Natural killer cell (primary cell): ENCODE measurements at regions not wholly inside any gene's neighbourhood (a gene's known extent, or its start where the extent isn't known, plus 50 kb on each side); places are given as distances from the start of the nearest gene placed in this dataset.

ENCODE experiments used
- ATAC-seq, 3 donors: fragments of 150-1000 bp in 2 of 3; fragments of 200-7000 bp in 1 of 3; cut with Tn5 transposase; 1 replicate in 1 of 3; 2 replicates in 2 of 3; pipeline ENCODE4 v1.10.0; 2021; ENCODE audit warnings: mild to moderate bottlenecking in 2 of 3, moderate library complexity in 2 of 3
- DNase-seq, 2 donors: peaks; one replicate each; pipeline versions ENCODE4 v3.0.0 to v3.0.0-alpha.2; 2013 to 2021; ENCODE audit warnings: mixed read lengths in 1 of 2
- H3K27ac ChIP-seq: one replicate; pipeline ENCODE4 v1.5.1; 2013; ENCODE audit warnings: mild to moderate bottlenecking, low read length
- H3K27me3 ChIP-seq: one replicate; pipeline ENCODE4 v1.6.1; 2013; ENCODE audit warnings: low read length; ENCODE audit not compliant: control insufficient read depth, insufficient read depth
- H3K36me3 ChIP-seq: one replicate; pipeline ENCODE4 v1.6.1; 2013; ENCODE audit warnings: low read length; ENCODE audit not compliant: control insufficient read depth, insufficient read depth
- H3K4me1 ChIP-seq: one replicate; pipeline ENCODE4 v1.6.1; 2013; ENCODE audit warnings: low read length; ENCODE audit not compliant: control insufficient read depth, insufficient read depth
- H3K4me3 ChIP-seq: one replicate; pipeline ENCODE4 v1.5.1; 2013; ENCODE audit warnings: low read length
- H3K9me3 ChIP-seq: one replicate; pipeline ENCODE4 v1.6.1; 2013; ENCODE audit warnings: low read length; ENCODE audit not compliant: control insufficient read depth, insufficient read depth
- H3K27ac Mint-ChIP-seq, 2 donors: one replicate each; pipeline ENCODE4 v1.8.0; 2022; ENCODE audit warnings: mild to moderate bottlenecking in 2 of 2, mixed read lengths in 2 of 2, moderate library complexity in 1 of 2
- H3K27me3 Mint-ChIP-seq, 2 donors: one replicate each; pipeline ENCODE4 v1.8.0; 2022; ENCODE audit warnings: low read depth in 2 of 2, mixed read lengths in 2 of 2
- H3K36me3 Mint-ChIP-seq: one replicate; pipeline ENCODE4 v1.8.0; 2022; ENCODE audit warnings: mixed read lengths
- H3K4me1 Mint-ChIP-seq, 2 donors: one replicate each; pipeline ENCODE4 v1.8.0; 2022; ENCODE audit warnings: mixed read lengths in 2 of 2
- H3K4me3 Mint-ChIP-seq: one replicate; pipeline ENCODE4 v1.8.0; 2022; ENCODE audit warnings: mild to moderate bottlenecking, moderate library complexity, mixed read lengths
- H3K9me3 Mint-ChIP-seq, 2 donors: one replicate each; pipeline ENCODE4 v1.8.0; 2022; ENCODE audit warnings: mixed read lengths in 2 of 2
- WGBS: methylation state at CpG from one replicate; pipeline ENCODE4 v1.1.7; 2013; ENCODE audit warnings: missing lambda C conversion rate; ENCODE audit not compliant: insufficient coverage; 5-methylcytosine and 5-hydroxymethylcytosine counted together
- intact Hi-C: fragments of 100-400 bp; cut with micrococcal nuclease; formaldehyde crosslinking; loops from one replicate; pipeline ENCODE4 v1.14.2; 2022
- TF ChIP-seq, protein P1 (sequence below): fragments of 200-600 bp; IDR thresholded peaks from one replicate; pipeline ENCODE4 v1.8.0; 2022; ENCODE audit warnings: antibody characterized with exemption

DNA sequence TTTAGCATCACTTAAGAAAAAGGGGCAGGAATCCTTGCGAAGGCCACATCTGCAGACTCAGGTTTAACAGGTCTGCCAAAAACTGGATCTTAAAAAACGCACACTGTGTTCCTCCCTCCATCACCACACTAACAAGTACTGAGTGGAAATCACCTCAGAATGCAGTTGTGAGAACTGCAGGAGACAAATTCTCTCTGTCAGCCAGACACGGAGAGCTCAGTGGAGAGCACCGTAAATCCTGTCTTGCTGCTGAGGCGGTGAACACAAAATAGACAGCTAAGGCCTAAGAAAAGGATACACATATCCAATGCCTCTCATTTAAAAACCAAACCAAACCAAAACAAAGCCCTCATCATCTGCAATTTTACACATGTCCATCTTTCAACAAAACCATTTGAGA lies 1287.6 kb downstream of the EFNB2 start:
- Histone ChIP-seq H3K9me3 (no peaks in the 10 kb centered on the region), H3K27me3 (no peaks in the 10 kb centered on the region), H3K4me3 (no peak overlapping the region), H3K4me1 (no peaks in the 10 kb centered on the region), H3K27ac (no peak overlapping the region), H3K36me3 (no peaks in the 10 kb centered on the region)
- no peak overlapping the region for H3K4me3 Mint-ChIP-seq
- ATAC-seq (no peak), DNase-seq (no peak)
- intact Hi-C loops, result no loop called here
- TF ChIP-seq, protein P1, sequence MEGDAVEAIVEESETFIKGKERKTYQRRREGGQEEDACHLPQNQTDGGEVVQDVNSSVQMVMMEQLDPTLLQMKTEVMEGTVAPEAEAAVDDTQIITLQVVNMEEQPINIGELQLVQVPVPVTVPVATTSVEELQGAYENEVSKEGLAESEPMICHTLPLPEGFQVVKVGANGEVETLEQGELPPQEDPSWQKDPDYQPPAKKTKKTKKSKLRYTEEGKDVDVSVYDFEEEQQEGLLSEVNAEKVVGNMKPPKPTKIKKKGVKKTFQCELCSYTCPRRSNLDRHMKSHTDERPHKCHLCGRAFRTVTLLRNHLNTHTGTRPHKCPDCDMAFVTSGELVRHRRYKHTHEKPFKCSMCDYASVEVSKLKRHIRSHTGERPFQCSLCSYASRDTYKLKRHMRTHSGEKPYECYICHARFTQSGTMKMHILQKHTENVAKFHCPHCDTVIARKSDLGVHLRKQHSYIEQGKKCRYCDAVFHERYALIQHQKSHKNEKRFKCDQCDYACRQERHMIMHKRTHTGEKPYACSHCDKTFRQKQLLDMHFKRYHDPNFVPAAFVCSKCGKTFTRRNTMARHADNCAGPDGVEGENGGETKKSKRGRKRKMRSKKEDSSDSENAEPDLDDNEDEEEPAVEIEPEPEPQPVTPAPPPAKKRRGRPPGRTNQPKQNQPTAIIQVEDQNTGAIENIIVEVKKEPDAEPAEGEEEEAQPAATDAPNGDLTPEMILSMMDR, result no peak
- H3K9me3 Mint-ChIP-seq, result peaks cover 0 to 2% of the 10 kb centered on the region in 2 donors
- H3K27ac Mint-ChIP-seq, result no peak overlapping the region
- 93% methylated on average over 5 of the region's 5 CpGs for WGBS
- no peaks in the 10 kb centered on the region for H3K27me3 Mint-ChIP-seq
- H3K36me3 Mint-ChIP-seq, result no peaks in the 10 kb centered on the region
- no peaks in the 10 kb centered on the region for H3K4me1 Mint-ChIP-seq

DNA sequence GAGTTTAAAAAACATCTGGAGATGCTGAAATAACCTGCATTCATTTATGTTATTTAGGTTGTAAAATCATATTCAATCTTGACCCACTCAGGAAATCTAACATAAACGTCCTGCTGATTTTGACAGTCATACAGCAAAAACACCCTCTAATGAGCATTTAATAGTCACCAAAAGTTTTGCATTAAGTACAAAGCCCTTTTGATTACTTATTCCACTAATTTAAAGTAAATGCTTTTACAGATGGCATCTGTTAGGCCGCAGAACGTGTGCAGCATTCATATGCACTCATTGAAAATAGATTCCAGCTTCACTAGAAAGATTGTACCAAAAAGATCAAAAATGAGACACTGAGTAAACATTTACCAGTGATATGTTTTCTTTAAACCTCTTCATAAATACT lies 1295.1 kb downstream of the EFNB2 start:
- no peak for ATAC-seq
- H3K36me3 Mint-ChIP-seq, result no peaks in the 10 kb centered on the region
- intact Hi-C loops, result no loop called here
- no peak overlapping the region for H3K4me3 ChIP-seq
- TF ChIP-seq, protein P1, result no peak
- H3K9me3 ChIP-seq, result no peaks in the 10 kb centered on the region
- H3K27ac ChIP-seq, result no peak overlapping the region
- H3K4me1 ChIP-seq, result no peaks in the 10 kb centered on the region
- no peak for DNase-seq
- no peaks in the 10 kb centered on the region for H3K27me3 ChIP-seq
- peaks cover 2 to 3% of the 10 kb centered on the region in 2 donors for H3K9me3 Mint-ChIP-seq
- no peaks in the 10 kb centered on the region for H3K27me3 Mint-ChIP-seq
- no peak overlapping the region for H3K27ac Mint-ChIP-seq
- 83% methylated on average over 3 of the region's 3 CpGs for WGBS
- no peaks in the 10 kb centered on the region for H3K36me3 ChIP-seq
- no peaks in the 10 kb centered on the region for H3K4me1 Mint-ChIP-seq
- no peak overlapping the region for H3K4me3 Mint-ChIP-seq

DNA sequence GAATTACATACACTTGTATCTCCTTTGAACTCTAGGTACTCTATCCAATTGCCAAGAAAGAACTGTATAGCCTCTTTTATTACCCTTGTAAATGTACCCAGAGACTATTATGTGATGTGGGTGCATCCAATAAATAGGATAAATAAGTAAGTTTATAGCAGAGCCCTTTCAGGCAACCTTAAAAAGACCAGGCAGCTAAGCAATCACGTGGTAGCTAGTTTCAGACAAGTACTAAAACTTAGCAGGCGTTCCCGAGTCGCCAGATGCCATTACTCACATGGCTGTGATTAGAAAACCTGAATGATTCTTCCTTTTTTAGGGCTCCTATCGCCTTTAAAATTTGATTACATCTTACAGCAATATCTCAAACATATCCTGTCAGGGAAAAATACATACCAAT lies 1303.0 kb downstream of the EFNB2 start:
- WGBS, result 79% methylated on average over 5 of the region's 5 CpGs
- DNase-seq (no peak), ATAC-seq (no peak)
- no peaks in the 10 kb centered on the region for H3K4me1 Mint-ChIP-seq
- H3K27me3 ChIP-seq, result no peaks in the 10 kb centered on the region
- H3K36me3 ChIP-seq, result no peaks in the 10 kb centered on the region
- TF ChIP-seq, protein P1, result no peak
- H3K4me1 ChIP-seq, result no peaks in the 10 kb centered on the region
- no peaks in the 10 kb centered on the region for H3K27me3 Mint-ChIP-seq
- no peak overlapping the region for H3K27ac Mint-ChIP-seq
- H3K27ac ChIP-seq, result no peak overlapping the region
- no peak overlapping the region for H3K4me3 ChIP-seq
- peaks cover 0 to 7% of the 10 kb centered on the region in 2 donors for H3K9me3 Mint-ChIP-seq
- H3K9me3 ChIP-seq, result no peaks in the 10 kb centered on the region
- H3K4me3 Mint-ChIP-seq, result no peak overlapping the region
- H3K36me3 Mint-ChIP-seq, result no peaks in the 10 kb centered on the region
- intact Hi-C loops, result no loop called here

DNA sequence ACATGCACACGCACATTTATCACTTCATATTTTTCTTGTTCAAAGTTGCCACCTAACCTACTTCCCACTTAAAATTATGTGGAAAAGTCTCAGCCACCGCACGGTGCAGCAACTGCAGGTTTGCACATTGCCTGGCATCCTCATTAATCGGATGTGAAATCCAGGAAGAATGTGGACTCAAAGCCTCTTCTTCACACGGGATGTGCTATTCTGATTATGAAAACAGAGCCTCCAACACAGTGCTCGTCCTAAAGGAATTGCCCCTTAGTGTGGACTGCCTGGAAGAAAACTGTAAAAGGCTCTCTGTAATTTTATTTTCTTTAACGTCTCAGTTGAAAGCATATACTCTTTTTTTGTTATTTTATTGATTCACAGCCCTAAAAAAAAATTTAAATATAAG lies 1303.5 kb downstream of the EFNB2 start:
- ATAC-seq, result no peak
- H3K27ac Mint-ChIP-seq, result no peak overlapping the region

More for the DNA sequence above, 1303.5 kb downstream of the EFNB2 start:
- H3K27ac ChIP-seq, result no peak overlapping the region
- Mint-ChIP-seq H3K27me3 (no peaks in the 10 kb centered on the region), H3K4me1 (no peaks in the 10 kb centered on the region), H3K9me3 (peaks cover 0 to 5% of the 10 kb centered on the region in 2 donors), H3K4me3 (no peak overlapping the region), H3K36me3 (no peaks in the 10 kb centered on the region)
- intact Hi-C loops, result no loop called here
- no peak overlapping the region for H3K4me3 ChIP-seq
- TF ChIP-seq, protein P1, result no peak
- H3K27me3 ChIP-seq, result no peaks in the 10 kb centered on the region
- H3K9me3 ChIP-seq, result no peaks in the 10 kb centered on the region
- H3K36me3 ChIP-seq, result no peaks in the 10 kb centered on the region
- H3K4me1 ChIP-seq, result no peaks in the 10 kb centered on the region
- 90% methylated on average over 6 of the region's 7 CpGs for WGBS
- no peak for DNase-seq
